ENCODE measurements at regions not wholly inside any gene's neighbourhood (a gene's known extent, or its start where the extent isn't known, plus 50 kb on each side); places are given as distances from the start of the nearest gene placed in this dataset.
"Not testable (repeated sequence)": the region's sequence is repeated elsewhere in the genome, so short reads cannot be mapped to it uniquely, and the experiment has no call there.

DNA sequence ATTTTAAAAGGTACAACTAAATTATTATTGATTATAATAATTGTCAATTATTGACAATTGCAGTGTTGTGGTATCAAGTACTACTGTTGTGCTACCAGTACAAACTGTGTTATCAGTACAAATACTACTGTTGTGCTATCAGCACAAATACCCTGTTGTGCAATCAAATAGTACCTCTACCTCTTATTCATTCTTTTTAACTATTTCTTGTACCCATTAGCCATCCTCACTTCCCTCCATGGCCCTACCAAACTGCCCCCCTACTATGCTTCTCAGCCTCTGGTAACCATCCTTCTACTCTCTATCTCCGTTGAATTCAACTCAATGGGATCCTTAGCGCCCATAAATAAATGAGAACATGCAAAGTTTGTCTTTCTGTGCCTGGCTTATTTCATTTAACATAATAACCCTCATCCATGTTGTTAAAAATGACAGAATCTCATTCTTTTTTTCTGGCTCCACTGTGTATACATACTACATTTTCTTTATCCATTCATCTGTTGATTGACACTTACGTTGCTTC is 160.1 kb upstream of the TPTE start:
- DNase-seq (ENCODE audit: low read depth); in situ Hi-C loops (cut with HindIII; ENCODE audit: low pct_unique_long_range_greater_than_20kb, low sequenced_read_pairs): not testable (repeated sequence)

DNA sequence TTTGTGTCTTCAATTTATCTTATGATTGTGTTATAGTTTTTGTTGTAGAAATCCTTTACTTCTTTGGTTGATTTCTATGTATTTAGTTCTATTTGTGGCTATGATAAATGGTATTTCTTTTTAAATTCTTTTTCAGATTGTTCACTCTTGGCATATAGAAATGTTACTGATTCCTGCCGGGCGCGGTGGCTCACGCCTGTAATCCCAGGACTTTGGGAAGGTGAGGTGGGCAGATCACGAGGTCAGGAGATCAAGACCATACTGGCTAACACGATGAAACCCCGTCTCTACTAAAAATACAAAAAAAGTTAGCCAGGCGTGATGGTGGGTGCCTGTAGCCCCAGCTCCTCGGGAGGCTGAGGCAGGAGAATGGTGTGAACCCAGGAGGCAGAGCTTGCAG is 158.6 kb upstream of the TPTE start:
- not testable (repeated sequence) for DNase-seq (ENCODE audit: low read depth)

GRCh38 chr21:10363321-10363720 is 158.1 kb upstream of the TPTE start:
- in situ Hi-C loops (cut with HindIII; ENCODE audit: low pct_unique_long_range_greater_than_20kb, low sequenced_read_pairs); DNase-seq (ENCODE audit: low read depth): not testable (repeated sequence)

More for the DNA sequence above, 158.6 kb upstream of the TPTE start:
- in situ Hi-C loops (cut with HindIII; ENCODE audit: low pct_unique_long_range_greater_than_20kb, low sequenced_read_pairs) = not testable (repeated sequence)

DNA sequence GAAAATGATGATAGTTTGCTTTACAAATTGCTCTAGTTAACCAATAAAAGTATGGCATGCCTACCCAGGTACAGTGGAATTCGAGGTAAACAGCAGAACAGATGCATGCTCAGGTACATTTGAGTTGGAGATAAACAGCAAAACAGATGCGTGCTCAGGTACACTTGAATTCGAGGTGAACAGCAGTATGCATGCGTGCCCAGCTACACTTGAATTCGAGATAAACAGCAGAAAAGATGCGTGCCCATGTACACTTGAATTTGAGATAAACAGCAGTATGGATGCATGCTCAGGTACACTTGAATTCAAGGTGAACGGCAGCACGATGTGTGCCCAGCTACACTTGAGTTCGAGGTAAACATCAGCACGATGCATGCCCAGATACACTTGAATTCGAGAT is 155.2 kb upstream of the TPTE start:
- DNase-seq (ENCODE audit: low read depth); in situ Hi-C loops (cut with HindIII; ENCODE audit: low pct_unique_long_range_greater_than_20kb, low sequenced_read_pairs): not testable (repeated sequence)

- in situ Hi-C loops (cut with HindIII; ENCODE audit: low pct_unique_long_range_greater_than_20kb, low sequenced_read_pairs) = not testable (repeated sequence)
- DNase-seq (ENCODE audit: low read depth) = peak; percentile 33
Observed at GRCh38 chr21:10367586-10367985, 153.8 kb upstream of the TPTE start.

DNA sequence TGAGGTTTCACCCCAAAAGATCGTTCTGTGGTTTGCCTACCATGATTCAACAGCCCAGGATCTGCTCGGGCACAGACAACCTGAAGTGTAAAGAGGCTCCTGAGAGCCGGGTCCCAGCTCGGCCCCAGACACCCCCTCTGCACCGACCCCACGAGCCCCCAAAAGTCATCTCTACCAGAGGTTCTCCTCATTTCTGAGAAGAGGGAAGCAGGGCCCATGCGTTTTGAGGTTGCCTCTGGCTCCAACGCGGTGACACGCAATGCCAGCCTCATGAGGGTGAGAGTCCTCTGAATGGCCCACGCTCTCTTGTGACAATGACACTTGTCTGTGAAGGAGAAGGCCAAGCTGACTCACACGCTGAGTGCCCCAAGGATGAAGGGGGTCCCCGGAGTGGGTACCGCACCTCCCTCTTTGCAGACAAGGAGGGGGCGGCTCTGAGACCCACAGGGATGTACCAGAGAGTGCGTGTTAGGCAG is 153.0 kb upstream of the TPTE start:
- in situ Hi-C loops (cut with HindIII; ENCODE audit: low pct_unique_long_range_greater_than_20kb, low sequenced_read_pairs); DNase-seq (ENCODE audit: low read depth): not testable (repeated sequence)

- DNase-seq (ENCODE audit: low read depth); in situ Hi-C loops (cut with HindIII; ENCODE audit: low pct_unique_long_range_greater_than_20kb, low sequenced_read_pairs): not testable (repeated sequence)
Observed at GRCh38 chr21:10369289-10369688, 152.1 kb upstream of the TPTE start.

DNA sequence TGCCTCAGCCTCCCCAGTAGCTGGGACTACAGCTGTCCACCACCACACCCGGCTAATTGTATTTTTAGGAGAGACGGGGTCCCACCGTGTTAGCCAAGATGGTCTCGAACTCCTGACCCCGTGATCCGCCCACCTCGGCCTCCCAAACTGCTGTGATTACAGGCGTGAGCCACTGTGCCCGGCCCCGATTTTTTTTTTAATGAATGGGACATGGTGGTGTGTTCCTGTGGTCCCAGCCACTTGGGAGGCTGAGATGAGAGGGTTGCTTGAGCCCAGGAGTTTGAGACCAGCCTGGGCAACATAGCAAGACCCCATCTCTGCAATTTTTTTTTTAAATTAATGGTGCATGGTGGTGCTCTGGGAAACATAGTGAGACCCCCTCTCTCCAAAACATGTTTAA is 143.6 kb upstream of the TPTE start:
- in situ Hi-C loops (cut with HindIII; ENCODE audit: low pct_unique_long_range_greater_than_20kb, low sequenced_read_pairs); DNase-seq (ENCODE audit: low read depth): not testable (repeated sequence)

- DNase-seq (ENCODE audit: low read depth); in situ Hi-C loops (cut with HindIII; ENCODE audit: low pct_unique_long_range_greater_than_20kb, low sequenced_read_pairs): not testable (repeated sequence)
Observed at GRCh38 chr21:10379816-10380215, 141.6 kb upstream of the TPTE start.

- in situ Hi-C loops (cut with HindIII; ENCODE audit: low pct_unique_long_range_greater_than_20kb, low sequenced_read_pairs); DNase-seq (ENCODE audit: low read depth): not testable (repeated sequence)
Observed at GRCh38 chr21:10381687-10382060, 139.7 kb upstream of the TPTE start.

- DNase-seq (ENCODE audit: low read depth); in situ Hi-C loops (cut with HindIII; ENCODE audit: low pct_unique_long_range_greater_than_20kb, low sequenced_read_pairs): not testable (repeated sequence)
Observed at GRCh38 chr21:10382135-10382534, 139.2 kb upstream of the TPTE start.

- DNase-seq (ENCODE audit: low read depth); in situ Hi-C loops (cut with HindIII; ENCODE audit: low pct_unique_long_range_greater_than_20kb, low sequenced_read_pairs): not testable (repeated sequence)
Observed at GRCh38 chr21:10382580-10382979, 138.8 kb upstream of the TPTE start.

DNA sequence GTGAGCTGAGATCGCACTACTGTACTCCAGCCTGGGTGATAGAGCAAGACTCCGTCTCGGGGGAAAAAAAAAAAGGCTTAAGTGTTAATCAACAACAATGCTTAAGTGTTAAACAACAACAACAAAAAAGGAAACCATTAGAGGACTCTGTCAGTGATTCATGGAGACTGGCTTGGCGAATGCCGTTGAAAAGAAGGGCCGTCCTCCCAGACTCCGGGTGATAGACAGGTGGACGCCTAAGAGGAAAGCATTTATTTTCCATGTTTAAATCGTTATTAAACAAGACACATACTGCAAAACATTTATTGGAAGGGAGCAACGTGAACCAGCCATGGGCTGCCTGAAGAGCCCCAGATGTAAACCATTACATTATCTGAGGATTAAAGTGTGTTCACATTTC is 137.8 kb upstream of the TPTE start:
- in situ Hi-C loops (cut with HindIII; ENCODE audit: low pct_unique_long_range_greater_than_20kb, low sequenced_read_pairs); DNase-seq (ENCODE audit: low read depth): not testable (repeated sequence)

DNA sequence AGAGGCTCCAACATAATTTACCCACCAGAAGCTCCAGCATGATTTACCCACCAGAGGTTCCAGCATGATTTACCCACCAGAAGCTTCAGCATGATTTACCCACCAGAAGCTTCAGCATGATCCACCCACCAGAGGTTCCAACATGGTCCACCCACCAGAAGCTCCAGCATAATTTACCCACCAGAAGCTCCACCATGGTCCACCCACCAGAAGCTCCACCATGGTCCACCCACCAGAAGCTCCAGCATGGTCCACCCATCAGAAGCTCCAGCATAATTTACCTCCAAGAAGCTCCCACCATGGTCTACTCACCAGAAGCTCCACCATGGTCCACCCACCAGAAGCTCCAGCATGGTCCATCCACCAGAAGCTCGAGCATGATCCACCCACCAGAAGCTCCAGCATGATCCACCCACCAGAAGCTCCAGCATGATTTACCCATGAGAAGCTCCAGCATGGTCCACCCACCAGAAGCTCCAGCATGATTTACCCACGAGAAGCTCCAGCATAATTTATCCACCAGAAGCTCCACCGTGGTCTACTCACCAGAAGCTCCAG is 137.0 kb upstream of the TPTE start:
- DNase-seq (ENCODE audit: low read depth); in situ Hi-C loops (cut with HindIII; ENCODE audit: low pct_unique_long_range_greater_than_20kb, low sequenced_read_pairs): not testable (repeated sequence)

DNA sequence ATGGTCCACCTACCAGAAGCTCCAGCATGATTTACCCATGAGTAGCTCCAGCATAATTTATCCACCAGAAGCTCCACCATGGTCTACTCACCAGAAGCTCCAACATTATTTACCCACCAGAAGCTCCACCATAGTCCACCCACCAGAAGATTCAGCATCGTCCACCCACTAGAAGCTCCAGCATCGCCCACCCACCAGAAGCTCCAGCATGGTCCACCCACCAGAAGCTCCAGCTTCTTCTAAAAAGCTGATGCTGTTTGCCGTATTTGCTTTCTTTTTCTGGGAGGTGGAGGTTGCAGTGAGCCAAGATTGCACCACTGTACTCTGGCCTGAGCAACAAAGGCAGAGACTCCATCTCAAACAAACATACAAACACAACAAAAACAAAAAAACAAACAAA is 136.2 kb upstream of the TPTE start:
- in situ Hi-C loops (cut with HindIII; ENCODE audit: low pct_unique_long_range_greater_than_20kb, low sequenced_read_pairs); DNase-seq (ENCODE audit: low read depth): not testable (repeated sequence)

- DNase-seq (ENCODE audit: low read depth); in situ Hi-C loops (cut with HindIII; ENCODE audit: low pct_unique_long_range_greater_than_20kb, low sequenced_read_pairs): not testable (repeated sequence)
Observed at GRCh38 chr21:10385898-10386527, 135.4 kb upstream of the TPTE start.

- DNase-seq (ENCODE audit: low read depth); in situ Hi-C loops (cut with HindIII; ENCODE audit: low pct_unique_long_range_greater_than_20kb, low sequenced_read_pairs): not testable (repeated sequence)
Observed at GRCh38 chr21:10387692-10388450, 133.5 kb upstream of the TPTE start.

DNA sequence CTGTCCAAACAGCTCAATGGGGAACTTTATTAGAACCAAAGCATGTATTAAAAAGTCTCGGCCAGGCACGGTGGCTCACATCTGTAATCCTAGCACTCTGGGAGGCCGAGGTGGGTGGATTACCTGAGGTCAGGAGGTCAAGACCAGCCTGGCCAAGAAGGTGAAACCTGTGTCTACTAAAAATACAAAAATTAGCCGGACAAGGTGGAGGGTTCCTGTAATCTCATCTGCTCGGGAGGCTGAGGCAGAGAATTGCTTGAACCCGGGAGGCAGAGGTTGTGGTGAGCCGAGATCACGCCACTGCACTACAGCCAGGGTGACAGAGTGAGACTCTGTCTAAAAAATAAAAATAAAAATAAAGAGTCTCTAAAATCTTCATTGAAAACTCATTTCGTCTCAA is 132.8 kb upstream of the TPTE start:
- in situ Hi-C loops (cut with HindIII; ENCODE audit: low pct_unique_long_range_greater_than_20kb, low sequenced_read_pairs); DNase-seq (ENCODE audit: low read depth): not testable (repeated sequence)

DNA sequence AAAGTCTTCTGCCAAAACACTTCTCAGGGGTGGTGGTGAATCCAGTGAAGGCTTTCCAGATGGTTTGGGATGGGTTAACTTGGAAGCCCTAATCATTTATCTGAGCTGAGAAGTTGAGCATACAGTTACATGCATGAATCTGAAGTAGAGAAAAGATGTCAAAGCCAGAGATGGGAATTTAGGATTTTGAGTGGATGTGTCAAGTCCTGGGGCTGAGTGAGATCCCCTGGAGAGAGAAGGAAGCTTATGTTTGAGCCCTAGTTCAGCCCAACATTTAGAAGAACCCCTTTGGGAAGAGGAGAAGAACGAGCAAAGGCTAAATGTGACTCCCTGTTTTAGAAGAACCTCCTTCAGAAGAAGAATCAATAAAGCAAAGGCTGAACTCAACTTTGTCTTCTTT is 129.1 kb upstream of the TPTE start:
- in situ Hi-C loops (cut with HindIII; ENCODE audit: low pct_unique_long_range_greater_than_20kb, low sequenced_read_pairs) = not testable (repeated sequence)

More for the DNA sequence above, 129.1 kb upstream of the TPTE start:
- DNase-seq (ENCODE audit: low read depth) = not testable (repeated sequence)
